NCI-H2227 treated with DMSO at 0.1 percent for 48 hours (cell line): ENCODE measurements at regions not wholly inside any gene's neighbourhood (a gene's known extent, or its start where the extent isn't known, plus 50 kb on each side); places are given as distances from the start of the nearest gene placed in this dataset.

Experiments
- DNase-seq: peaks from one replicate; lab custom pipeline; 2025; lab: John Stamatoyannopoulos, UW

GRCh38 chr6:144580039-144580438 is 294.9 kb downstream of the UTRN start:
- no peak for DNase-seq

- no peak for DNase-seq
These were observed 295.6 kb downstream of the UTRN start for GRCh38 chr6:144580771-144581170.

- peak; percentile 18 for DNase-seq
These were observed 296.8 kb downstream of the UTRN start for GRCh38 chr6:144581812-144582537.

GRCh38 chr6:144582939-144583613 is 297.9 kb downstream of the UTRN start:
- peak; percentile 48 for DNase-seq

- no peak for DNase-seq
These were observed 298.4 kb downstream of the UTRN start for GRCh38 chr6:144583614-144583954.

- DNase-seq = peak; percentile 51
These were observed 300.2 kb downstream of the UTRN start for GRCh38 chr6:144585217-144585814.

- no peak for DNase-seq
These were observed 301.9 kb downstream of the UTRN start for GRCh38 chr6:144586986-144587385.

GRCh38 chr6:144588697-144589325 is 303.7 kb downstream of the UTRN start:
- no peak for DNase-seq

- DNase-seq = no peak
These were observed 305.4 kb downstream of the UTRN start for GRCh38 chr6:144590532-144590931.

GRCh38 chr6:144593392-144593791 is 308.3 kb downstream of the UTRN start:
- no peak for DNase-seq

GRCh38 chr6:144594585-144594984 is 309.4 kb downstream of the UTRN start:
- no peak for DNase-seq

- DNase-seq = no peak
These were observed 310.1 kb downstream of the UTRN start for GRCh38 chr6:144595266-144595665.

- no peak for DNase-seq
These were observed 312.4 kb downstream of the UTRN start for GRCh38 chr6:144597511-144597910.

GRCh38 chr6:144599615-144600014 is 314.5 kb downstream of the UTRN start:
- DNase-seq = no peak

GRCh38 chr6:144601221-144601620 is 316.1 kb downstream of the UTRN start:
- DNase-seq = no peak

GRCh38 chr6:144602523-144603180 is 317.5 kb downstream of the UTRN start:
- DNase-seq = no peak

- DNase-seq = no peak
These were observed 320.9 kb downstream of the UTRN start for GRCh38 chr6:144606083-144606482.

GRCh38 chr6:144607998-144608735 is 323.0 kb downstream of the UTRN start:
- DNase-seq = no peak

- DNase-seq = no peak
These were observed 327.7 kb downstream of the UTRN start for GRCh38 chr6:144612811-144613210.

GRCh38 chr6:144613859-144614258 is 328.7 kb downstream of the UTRN start:
- DNase-seq = no peak

GRCh38 chr6:144615870-144616269 is 330.7 kb downstream of the UTRN start:
- no peak for DNase-seq

GRCh38 chr6:144617191-144617590 is 332.1 kb downstream of the UTRN start:
- no peak for DNase-seq
